GM12878 (cell line): ENCODE measurements at regions not wholly inside any gene's neighbourhood (a gene's known extent, or its start where the extent isn't known, plus 50 kb on each side); places are given as distances from the start of the nearest gene placed in this dataset.

Experiments
- ATAC-seq: fragments of 200-7000 bp; cut with Tn5 transposase; 3 replicates; pipeline ENCODE4 v1.9.1; 2020; ENCODE audit warnings: mild to moderate bottlenecking, moderate library complexity
- BruUV-seq: library from RNA; stranded (reverse); fragments of 400-500 nt; replicated peaks from 2 replicates; lab custom pipeline; 2021; lab: Mats Ljungman, UMichigan
- CTCF ChIA-PET: fragments of 300-600 bp; sonication (Branson Sonifier 250); formaldehyde crosslinking; extraction: SDS; loops from one replicate; lab custom pipeline; 2021; ENCODE audit warnings: inconsistent platforms; lab: Yijun Ruan, JAX
- POLR2A ChIA-PET: fragments of 350-600 bp; formaldehyde crosslinking; extraction: SDS; loops from one replicate; lab custom pipeline; 2021; ENCODE audit warnings: inconsistent platforms; lab: Charles Lee
- RAD21 ChIA-PET: fragments of 300-600 bp; sonication (Branson Sonifier 250); formaldehyde crosslinking; loops from one replicate; lab custom pipeline; 2023; ENCODE audit warnings: antibody characterized with exemption; ENCODE audit not compliant: unreplicated experiment; lab: Charles Lee
- SMC1A ChIA-PET: fragments of 300-600 bp; sonication (Branson Sonifier 250); formaldehyde crosslinking; loops from one replicate; lab custom pipeline; 2023; ENCODE audit not compliant: unreplicated experiment, uncharacterized antibody; lab: Charles Lee
- DNase-seq: peaks from one replicate; pipeline ENCODE4 v3.0.0-alpha.2; 2011; ENCODE audit warnings: low read depth, low spot score
- FAIRE-seq: peaks from 3 replicates; lab custom pipeline; 2011; peaks lifted over from hg19 to GRCh38; lab: Jason Lieb, UNC
- H2AFZ ChIP-seq: 2 replicates; pipeline ENCODE4 v1.6.0; 2011; ENCODE audit warnings: low read depth, low read length, control low read depth; ENCODE audit not compliant: control insufficient read depth
- H3K27ac ChIP-seq: 2 replicates; pipeline ENCODE4 v1.5.1; 2011; ENCODE audit warnings: control low read depth; ENCODE audit not compliant: control insufficient read depth, insufficient read depth
- H3K27me3 ChIP-seq, 2 experiments: replicated peaks in 1 of 2; 2 replicates each; pipeline versions ENCODE4 v1.6.0 to v1.6.1; 2011; ENCODE audit warnings: low read length in 1 of 2; ENCODE audit not compliant: control insufficient read depth in 2 of 2, insufficient read depth in 2 of 2
- H3K36me3 ChIP-seq, 2 experiments: 2 replicates each; pipeline ENCODE4 v1.5.1; 2011; ENCODE audit warnings: low read length in 1 of 2; ENCODE audit not compliant: control insufficient read depth in 2 of 2, insufficient read depth in 2 of 2
- H3K4me1 ChIP-seq: 2 replicates; pipeline ENCODE4 v1.6.1; 2011; ENCODE audit warnings: mild to moderate bottlenecking, low read length, moderate library complexity, mixed read lengths; ENCODE audit not compliant: control insufficient read depth, insufficient read depth
- H3K4me2 ChIP-seq: 2 replicates; pipeline ENCODE4 v1.6.0; 2011; ENCODE audit warnings: control low read depth; ENCODE audit not compliant: control insufficient read depth, insufficient read depth
- H3K4me3 ChIP-seq: fragments of 200-600 bp; sonication (generic); 2 replicates; pipeline ENCODE4 v1.5.1; 2016
- H3K79me2 ChIP-seq: 2 replicates; pipeline ENCODE4 v1.6.0; 2011; ENCODE audit warnings: low read length; ENCODE audit not compliant: control insufficient read depth, insufficient read depth
- H3K9ac ChIP-seq: 2 replicates; pipeline ENCODE4 v1.8.0; 2011; ENCODE audit warnings: low read length, control low read depth, mixed read lengths; ENCODE audit not compliant: control insufficient read depth, insufficient read depth
- H3K9me3 ChIP-seq: replicated peaks from 3 replicates; pipeline ENCODE4 v1.5.1; 2011; ENCODE audit warnings: mild to moderate bottlenecking, low read length; ENCODE audit not compliant: control insufficient read depth, insufficient read depth
- H4K20me1 ChIP-seq: 2 replicates; pipeline ENCODE4 v1.6.0; 2011; ENCODE audit not compliant: control insufficient read depth, insufficient read depth
- JUND ChIP-seq: IDR thresholded peaks from 2 replicates; pipeline ENCODE4 v1.6.1; 2012; ENCODE audit warnings: low read depth, mild to moderate bottlenecking, low read length, improper control_type of control experiment, moderate library complexity
- NR2C1 ChIP-seq: fragments of 450-650 bp; IDR thresholded peaks from 2 replicates; pipeline ENCODE4 v1.6.1; 2017; ENCODE audit warnings: antibody characterized with exemption, mild to moderate bottlenecking, moderate library complexity
- RELA ChIP-seq: fragments of 450-650 bp; IDR thresholded peaks from 2 replicates; pipeline ENCODE4 v1.8.0; 2014; ENCODE audit warnings: borderline replicate concordance; ENCODE audit not compliant: partially characterized antibody
- SREBF2 ChIP-seq: IDR thresholded peaks from 2 replicates; pipeline ENCODE4 v1.6.1; 2012; ENCODE audit warnings: mild to moderate bottlenecking, low read length
- TARDBP ChIP-seq: IDR thresholded peaks from 2 replicates; pipeline ENCODE4 v1.6.1; 2016; ENCODE audit warnings: borderline replicate concordance
- ZBED1 ChIP-seq: IDR thresholded peaks from 2 replicates; pipeline ENCODE4 v1.6.1; 2016; ENCODE audit warnings: borderline replicate concordance
- ZNF217 ChIP-seq: fragments of 450-650 bp; IDR thresholded peaks from 2 replicates; pipeline ENCODE4 v1.6.1; 2017; ENCODE audit warnings: antibody characterized with exemption, mild to moderate bottlenecking
- ZNF274 ChIP-seq: IDR thresholded peaks from one replicate; pipeline ENCODE4 v1.8.0; 2011; ENCODE audit not compliant: insufficient read length, insufficient read depth
- WGBS: methylation state at CpG from one replicate; pipeline ENCODE4 v1.1.6; 2016; ENCODE audit warnings: low lambda C conversion rate; ENCODE audit not compliant: insufficient replicate concordance, insufficient coverage; ENCODE audit errors: missing lambda C conversion rate; 5-methylcytosine and 5-hydroxymethylcytosine counted together
- in situ Hi-C: fragments of 300-500 bp; cut with MboI; formaldehyde crosslinking; loops from 9 replicates; pipeline ENCODE4 v1.14.3; 2018; ENCODE audit warnings: mixed read lengths
- intact Hi-C: fragments of 100-400 bp; cut with micrococcal nuclease; formaldehyde crosslinking; loops from one replicate; pipeline ENCODE4 v1.14.2; 2022; ENCODE audit not compliant: unreplicated experiment
- TF ChIP-seq, protein P1 (sequence below): fragments of 150-350 bp; IDR thresholded peaks from 2 replicates; pipeline ENCODE4 v1.6.1; 2016; ENCODE audit warnings: low read depth, low read length
- TF ChIP-seq, protein P2 (sequence below): IDR thresholded peaks from 2 replicates; pipeline ENCODE4 v1.6.1; 2011; ENCODE audit warnings: low read depth, low read length, improper control_type of control experiment, borderline replicate concordance

DNA sequence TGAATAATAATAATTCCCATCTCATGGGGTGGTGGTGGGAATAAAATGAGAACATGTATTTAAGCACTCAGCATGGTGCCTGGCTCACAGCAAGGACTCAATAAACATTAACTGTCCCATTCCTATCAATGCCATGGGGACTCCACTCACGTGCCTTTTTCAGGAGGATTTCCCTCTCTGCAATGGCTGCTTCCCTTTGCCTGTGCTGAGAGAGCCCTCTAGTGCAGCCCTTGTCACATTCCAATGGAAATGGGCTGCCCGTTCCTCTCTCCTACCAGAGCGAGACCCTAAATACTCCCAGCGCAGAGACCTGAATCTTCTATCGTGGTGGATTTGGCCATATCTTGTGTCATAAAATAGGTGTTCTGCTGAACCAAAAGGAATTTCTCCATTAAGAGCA lies 621.5 kb upstream of the B3GAT1 start:
- ChIA-PET RAD21 (no interaction called here), CTCF (no interaction called here)
- H3K27ac ChIP-seq, result no peak overlapping the region

DNA sequence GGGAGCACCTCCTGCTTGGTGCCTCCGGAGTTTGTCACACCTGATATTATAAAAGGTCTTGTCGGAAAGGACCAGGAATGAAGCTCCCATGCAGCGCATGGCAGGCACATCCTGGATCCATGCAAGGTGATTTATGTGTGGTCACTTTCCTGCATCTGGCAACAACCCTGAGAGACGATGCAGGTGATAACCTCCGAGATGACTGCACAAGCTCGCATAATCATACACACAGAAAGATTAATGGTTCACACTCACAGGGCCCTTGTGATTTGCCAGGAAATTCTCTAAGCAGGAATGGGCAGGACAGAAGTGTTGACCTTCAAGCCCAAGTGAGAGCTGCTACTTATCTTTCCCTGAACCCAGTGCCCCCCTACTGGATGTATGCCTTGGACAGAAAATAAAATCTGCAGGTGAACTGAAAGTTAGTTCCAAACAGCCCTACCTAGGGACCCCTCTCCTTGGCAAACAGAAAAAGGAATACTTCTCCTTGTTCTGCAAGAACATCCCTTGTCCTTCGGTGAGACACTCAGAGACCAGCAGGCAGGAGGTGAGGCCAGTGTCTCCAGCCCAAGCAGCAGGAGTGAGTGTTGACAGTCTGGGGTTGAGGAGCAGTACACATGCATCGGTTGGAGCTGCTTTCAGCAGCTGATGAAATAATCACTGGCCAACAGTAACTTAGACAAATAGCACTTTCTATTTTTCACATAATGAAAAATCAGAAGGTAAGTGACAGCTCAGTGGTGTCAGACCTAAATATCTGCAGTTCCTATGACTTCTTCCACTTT lies 619.4 kb upstream of the B3GAT1 start:
- TF ChIP-seq JUND (no peak), ZNF274 (no peak)
- TF ChIP-seq, protein P1, sequence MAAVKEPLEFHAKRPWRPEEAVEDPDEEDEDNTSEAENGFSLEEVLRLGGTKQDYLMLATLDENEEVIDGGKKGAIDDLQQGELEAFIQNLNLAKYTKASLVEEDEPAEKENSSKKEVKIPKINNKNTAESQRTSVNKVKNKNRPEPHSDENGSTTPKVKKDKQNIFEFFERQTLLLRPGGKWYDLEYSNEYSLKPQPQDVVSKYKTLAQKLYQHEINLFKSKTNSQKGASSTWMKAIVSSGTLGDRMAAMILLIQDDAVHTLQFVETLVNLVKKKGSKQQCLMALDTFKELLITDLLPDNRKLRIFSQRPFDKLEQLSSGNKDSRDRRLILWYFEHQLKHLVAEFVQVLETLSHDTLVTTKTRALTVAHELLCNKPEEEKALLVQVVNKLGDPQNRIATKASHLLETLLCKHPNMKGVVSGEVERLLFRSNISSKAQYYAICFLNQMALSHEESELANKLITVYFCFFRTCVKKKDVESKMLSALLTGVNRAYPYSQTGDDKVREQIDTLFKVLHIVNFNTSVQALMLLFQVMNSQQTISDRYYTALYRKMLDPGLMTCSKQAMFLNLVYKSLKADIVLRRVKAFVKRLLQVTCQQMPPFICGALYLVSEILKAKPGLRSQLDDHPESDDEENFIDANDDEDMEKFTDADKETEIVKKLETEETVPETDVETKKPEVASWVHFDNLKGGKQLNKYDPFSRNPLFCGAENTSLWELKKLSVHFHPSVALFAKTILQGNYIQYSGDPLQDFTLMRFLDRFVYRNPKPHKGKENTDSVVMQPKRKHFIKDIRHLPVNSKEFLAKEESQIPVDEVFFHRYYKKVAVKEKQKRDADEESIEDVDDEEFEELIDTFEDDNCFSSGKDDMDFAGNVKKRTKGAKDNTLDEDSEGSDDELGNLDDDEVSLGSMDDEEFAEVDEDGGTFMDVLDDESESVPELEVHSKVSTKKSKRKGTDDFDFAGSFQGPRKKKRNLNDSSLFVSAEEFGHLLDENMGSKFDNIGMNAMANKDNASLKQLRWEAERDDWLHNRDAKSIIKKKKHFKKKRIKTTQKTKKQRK, result no peak
- TF ChIP-seq, protein P2, sequence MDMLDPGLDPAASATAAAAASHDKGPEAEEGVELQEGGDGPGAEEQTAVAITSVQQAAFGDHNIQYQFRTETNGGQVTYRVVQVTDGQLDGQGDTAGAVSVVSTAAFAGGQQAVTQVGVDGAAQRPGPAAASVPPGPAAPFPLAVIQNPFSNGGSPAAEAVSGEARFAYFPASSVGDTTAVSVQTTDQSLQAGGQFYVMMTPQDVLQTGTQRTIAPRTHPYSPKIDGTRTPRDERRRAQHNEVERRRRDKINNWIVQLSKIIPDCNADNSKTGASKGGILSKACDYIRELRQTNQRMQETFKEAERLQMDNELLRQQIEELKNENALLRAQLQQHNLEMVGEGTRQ, result no peak
- SMC1A ChIA-PET, result no interaction called here
- CTCF ChIA-PET, result no interaction called here
- no peak for ATAC-seq
- Histone ChIP-seq H3K4me3 (no peak overlapping the region), H4K20me1 (no peaks in the 10 kb centered on the region), H3K4me1 (no peaks in the 10 kb centered on the region), H3K36me3 (no peaks in the 10 kb centered on the region), H3K27me3 (no peaks in the 10 kb centered on the region), H3K79me2 (no peaks in the 10 kb centered on the region), H3K9ac (no peak overlapping the region), H3K4me2 (no peak overlapping the region), H3K27ac (no peak overlapping the region), H2AFZ (no peak overlapping the region), H3K9me3 (no peaks in the 10 kb centered on the region)
- no peak for FAIRE-seq
- in situ Hi-C loops (no loop called here), intact Hi-C loops (no loop called here)
- POLR2A ChIA-PET, result no interaction called here
- RAD21 ChIA-PET, result no interaction called here
- no TSS peak for BruUV-seq
- no peak for DNase-seq
- 7% methylated on average over 8 of the region's 8 CpGs for WGBS

More for the DNA sequence above, 621.5 kb upstream of the B3GAT1 start:
- in situ Hi-C loops (no loop called here), intact Hi-C loops (no loop called here)
- SMC1A ChIA-PET, result no interaction called here
- WGBS, result 48% methylated on average over 5 of the region's 5 CpGs
- no TSS peak for BruUV-seq
- POLR2A ChIA-PET, result no interaction called here
- ATAC-seq (no peak), FAIRE-seq (no peak), DNase-seq (no peak)
- Histone ChIP-seq H2AFZ (no peak overlapping the region), H3K4me3 (no peak overlapping the region), H4K20me1 (no peaks in the 10 kb centered on the region), H3K36me3 (no peaks in the 10 kb centered on the region), H3K27me3 (no peaks in the 10 kb centered on the region)
- TF ChIP-seq SREBF2, result no peak
- TF ChIP-seq TARDBP, result no peak
- TF ChIP-seq NR2C1, result no peak
- TF ChIP-seq ZBED1, result no peak
- no peak for TF ChIP-seq RELA
- no peak for TF ChIP-seq ZNF217
- TF ChIP-seq, all 136 proteins: peak for 0
- no peaks in the 10 kb centered on the region for H3K4me1 ChIP-seq
- no peaks in the 10 kb centered on the region for H3K9me3 ChIP-seq
- no peak overlapping the region for H3K9ac ChIP-seq
- H3K4me2 ChIP-seq, result no peak overlapping the region
- no peaks in the 10 kb centered on the region for H3K79me2 ChIP-seq
